OCI-LY7 (cell line): ENCODE measurements at regions not wholly inside any gene's neighbourhood (a gene's known extent, or its start where the extent isn't known, plus 50 kb on each side); places are given as distances from the start of the nearest gene placed in this dataset.

Experiments
- BruUV-seq: library from RNA; stranded (reverse); fragments of 400-500 nt; replicated peaks from 2 replicates; lab custom pipeline; 2021; lab: Mats Ljungman, UMichigan
- CTCF ChIA-PET: fragments of 300-600 bp; sonication (Branson Sonifier 250); formaldehyde crosslinking; loops from one replicate; lab custom pipeline; 2022; ENCODE audit warnings: antibody characterized with exemption; ENCODE audit not compliant: unreplicated experiment; lab: Charles Lee
- POLR2A ChIA-PET: fragments of 300-600 bp; sonication (Branson Sonifier 250); formaldehyde crosslinking; loops from one replicate; lab custom pipeline; 2022; ENCODE audit warnings: antibody characterized with exemption; lab: Charles Lee
- DNase-seq: peaks from one replicate; pipeline ENCODE4 v3.0.0-alpha.2; 2015; ENCODE audit warnings: low spot score
- H2AFZ ChIP-seq: fragments of 200-600 bp; sonication (generic), shearing (Covaris generic); 2 replicates; pipeline ENCODE4 v1.6.1; 2014; ENCODE audit warnings: mild to moderate bottlenecking, antibody characterized with exemption, low read length, moderate library complexity
- H3K27ac ChIP-seq: fragments of 200-600 bp; sonication (generic); 2 replicates; pipeline ENCODE4 v1.5.1; 2014; ENCODE audit warnings: mixed run types, low read depth, mild to moderate bottlenecking, moderate library complexity, low read length, inconsistent platforms; ENCODE audit not compliant: poor library complexity, severe bottlenecking
- H3K36me3 ChIP-seq: fragments of 200-600 bp; sonication (generic); 2 replicates; pipeline ENCODE4 v1.6.1; 2014; ENCODE audit warnings: mild to moderate bottlenecking, antibody characterized with exemption, low read length, moderate library complexity, mixed read lengths; ENCODE audit not compliant: insufficient read depth
- H3K4me1 ChIP-seq: fragments of 200-600 bp; sonication (generic); 2 replicates; pipeline ENCODE4 v1.5.1; 2014; ENCODE audit warnings: mild to moderate bottlenecking, low read length; ENCODE audit not compliant: insufficient read depth, poor library complexity, severe bottlenecking
- H3K4me2 ChIP-seq: fragments of 200-600 bp; sonication (generic); 2 replicates; pipeline ENCODE4 v1.6.1; 2014; ENCODE audit warnings: mild to moderate bottlenecking, low read length
- H3K4me3 ChIP-seq: fragments of 200-600 bp; sonication (generic); 2 replicates; pipeline ENCODE4 v1.5.1; 2014; ENCODE audit warnings: mild to moderate bottlenecking, low read depth, low read length; ENCODE audit not compliant: poor library complexity, severe bottlenecking
- H3K79me2 ChIP-seq: fragments of 200-600 bp; sonication (generic); 2 replicates; pipeline ENCODE4 v1.6.1; 2016; ENCODE audit warnings: low read depth, mild to moderate bottlenecking, low read length, moderate library complexity, mixed read lengths; ENCODE audit not compliant: insufficient read depth
- H3K9me2 ChIP-seq: fragments of 200-600 bp; sonication (generic); 2 replicates; pipeline ENCODE4 v1.6.1; 2016; ENCODE audit warnings: mild to moderate bottlenecking, low read length, mixed read lengths; ENCODE audit not compliant: insufficient read depth
- H3K9me3 ChIP-seq: fragments of 200-600 bp; sonication (generic); 2 replicates; pipeline ENCODE4 v1.6.1; 2014; ENCODE audit warnings: mild to moderate bottlenecking, mixed run types, low read length, mixed read lengths
- H4K20me1 ChIP-seq: fragments of 200-600 bp; sonication (generic); 2 replicates; pipeline ENCODE4 v1.6.1; 2014; ENCODE audit warnings: mild to moderate bottlenecking, antibody characterized with exemption, low read length, moderate library complexity, mixed read lengths; ENCODE audit not compliant: insufficient read depth
- EZH2phosphoT487 ChIP-seq: fragments of 200-600 bp; sonication (generic); IDR thresholded peaks from 2 replicates; pipeline ENCODE4 v1.6.1; 2018; ENCODE audit warnings: low read depth, borderline replicate concordance, mild to moderate bottlenecking, mixed run types, antibody characterized with exemption, low read length, moderate library complexity, mixed read lengths
- intact Hi-C: fragments of 100-400 bp; cut with micrococcal nuclease; formaldehyde crosslinking; loops from one replicate; pipeline ENCODE4 v1.10.0; 2022; ENCODE audit not compliant: unreplicated experiment
- TF ChIP-seq, protein P1 (sequence below): fragments of 200-600 bp; sonication (generic); conservative IDR thresholded peaks from 2 replicates; pipeline ENCODE4 v1.5.1; 2014; ENCODE audit warnings: mild to moderate bottlenecking, antibody characterized with exemption, low read length, moderate library complexity, mixed read lengths

DNA sequence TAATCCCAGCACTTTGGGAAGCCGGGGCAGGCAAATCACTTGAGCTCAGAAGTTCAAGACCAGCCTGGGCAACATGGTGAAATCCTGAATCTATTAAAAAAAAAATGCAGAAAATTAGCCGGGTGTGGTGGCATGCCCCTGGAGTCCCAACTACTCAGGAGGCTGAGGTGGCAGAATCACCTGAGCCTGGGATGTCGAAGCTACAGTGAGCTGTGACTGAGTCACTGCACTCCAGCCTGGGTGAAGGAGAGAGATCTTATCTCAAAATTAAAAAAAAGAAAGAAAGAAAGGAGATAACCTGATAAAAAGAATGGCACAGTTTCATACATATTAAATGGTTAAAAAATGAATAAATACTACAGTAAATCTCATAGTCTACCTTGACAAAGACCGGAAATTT lies 123.6 kb upstream of the TNFAIP3 start:
- TF ChIP-seq, protein P1, sequence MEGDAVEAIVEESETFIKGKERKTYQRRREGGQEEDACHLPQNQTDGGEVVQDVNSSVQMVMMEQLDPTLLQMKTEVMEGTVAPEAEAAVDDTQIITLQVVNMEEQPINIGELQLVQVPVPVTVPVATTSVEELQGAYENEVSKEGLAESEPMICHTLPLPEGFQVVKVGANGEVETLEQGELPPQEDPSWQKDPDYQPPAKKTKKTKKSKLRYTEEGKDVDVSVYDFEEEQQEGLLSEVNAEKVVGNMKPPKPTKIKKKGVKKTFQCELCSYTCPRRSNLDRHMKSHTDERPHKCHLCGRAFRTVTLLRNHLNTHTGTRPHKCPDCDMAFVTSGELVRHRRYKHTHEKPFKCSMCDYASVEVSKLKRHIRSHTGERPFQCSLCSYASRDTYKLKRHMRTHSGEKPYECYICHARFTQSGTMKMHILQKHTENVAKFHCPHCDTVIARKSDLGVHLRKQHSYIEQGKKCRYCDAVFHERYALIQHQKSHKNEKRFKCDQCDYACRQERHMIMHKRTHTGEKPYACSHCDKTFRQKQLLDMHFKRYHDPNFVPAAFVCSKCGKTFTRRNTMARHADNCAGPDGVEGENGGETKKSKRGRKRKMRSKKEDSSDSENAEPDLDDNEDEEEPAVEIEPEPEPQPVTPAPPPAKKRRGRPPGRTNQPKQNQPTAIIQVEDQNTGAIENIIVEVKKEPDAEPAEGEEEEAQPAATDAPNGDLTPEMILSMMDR, result no peak
- TF ChIP-seq EZH2phosphoT487, result no peak
- BruUV-seq, result no TSS peak
- CTCF ChIA-PET, result no interaction called here
- Histone ChIP-seq H3K4me1 (peaks cover 5% of the 10 kb centered on the region), H4K20me1 (no peaks in the 10 kb centered on the region), H2AFZ (no peak overlapping the region), H3K36me3 (no peaks in the 10 kb centered on the region), H3K4me2 (no peak overlapping the region), H3K27ac (no peak overlapping the region), H3K4me3 (no peak overlapping the region), H3K9me2 (no peaks in the 10 kb centered on the region), H3K9me3 (no peaks in the 10 kb centered on the region), H3K79me2 (no peaks in the 10 kb centered on the region)
- POLR2A ChIA-PET, result interaction anchor here (0.6 to 2.7 kb wide), 9 partner anchors 9 to 210 kb away, joined by 3 to 11 read pairs (median 5); no protein-coding TSS in a partner anchor
- DNase-seq, result no peak
- intact Hi-C loops, result no loop called here

DNA sequence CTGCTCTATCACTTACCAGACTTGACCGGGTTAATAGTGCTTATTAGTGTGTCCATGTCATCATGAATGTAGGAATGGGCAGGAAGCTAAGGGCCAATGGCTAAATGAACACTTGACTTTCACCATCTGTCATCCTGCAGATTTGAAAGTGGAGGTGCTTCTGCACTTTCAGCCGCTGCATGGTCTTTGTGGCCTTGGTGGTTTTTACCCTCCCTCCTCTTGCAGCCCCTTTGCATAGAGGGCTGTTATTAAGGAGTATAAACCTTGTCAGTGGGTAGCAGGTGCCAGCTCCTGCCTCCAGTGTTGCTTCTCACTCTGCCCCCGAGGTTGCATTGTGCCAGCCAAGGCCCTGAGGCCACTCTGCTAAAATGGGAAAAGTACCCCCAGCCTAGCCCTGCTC lies 122.2 kb upstream of the TNFAIP3 start:
- Histone ChIP-seq H3K27ac (no peak overlapping the region), H3K9me3 (no peaks in the 10 kb centered on the region), H2AFZ (no peak overlapping the region), H3K36me3 (no peaks in the 10 kb centered on the region), H3K79me2 (no peaks in the 10 kb centered on the region), H3K4me1 (peaks cover 5% of the 10 kb centered on the region), H3K9me2 (no peaks in the 10 kb centered on the region), H3K4me3 (no peak overlapping the region), H4K20me1 (no peaks in the 10 kb centered on the region), H3K4me2 (no peak overlapping the region)
- ChIA-PET CTCF (no interaction called here), POLR2A (interaction anchor here (0.7 to 3.3 kb wide), 9 partner anchors 8 to 22 kb away, joined by 3 to 15 read pairs (median 4); no protein-coding TSS in a partner anchor)
- intact Hi-C loops, result no loop called here
- TF ChIP-seq EZH2phosphoT487, result no peak
- TF ChIP-seq, protein P1, result no peak
- no peak for DNase-seq
- no TSS peak for BruUV-seq

DNA sequence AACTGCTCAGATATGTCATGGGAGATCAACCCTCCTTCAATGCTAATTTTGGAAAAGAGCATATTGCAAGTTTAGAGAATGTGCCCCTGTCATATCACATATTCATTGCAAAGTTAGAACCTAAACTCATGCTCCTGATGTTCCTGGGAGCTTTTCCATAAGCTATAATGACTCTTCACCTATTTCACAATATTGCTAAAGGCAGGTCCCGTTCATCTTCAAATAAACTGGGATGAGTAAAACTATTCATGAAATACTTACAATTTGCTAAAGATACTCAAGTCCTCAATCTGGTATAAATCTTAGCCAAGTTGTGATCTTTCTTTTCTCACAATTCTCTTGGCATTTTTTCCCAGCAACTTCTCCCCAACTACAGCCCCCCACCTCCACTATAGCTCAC lies 121.7 kb upstream of the TNFAIP3 start:
- no TSS peak for BruUV-seq
- no peak overlapping the region for H2AFZ ChIP-seq

More for the DNA sequence above, 121.7 kb upstream of the TNFAIP3 start:
- no peak overlapping the region for H3K4me2 ChIP-seq
- H3K4me1 ChIP-seq, result peaks cover 5% of the 10 kb centered on the region
- no peaks in the 10 kb centered on the region for H3K36me3 ChIP-seq
- TF ChIP-seq EZH2phosphoT487, result no peak
- TF ChIP-seq, protein P1, result no peak
- ChIA-PET POLR2A (interaction anchor here (0.5 to 3.3 kb wide), 10 partner anchors 9 to 103 kb away, joined by 3 to 15 read pairs (median 4); no protein-coding TSS in a partner anchor), CTCF (no interaction called here)
- intact Hi-C loops, result no loop called here
- no peaks in the 10 kb centered on the region for H3K79me2 ChIP-seq
- no peak for DNase-seq
- H3K9me2 ChIP-seq, result no peaks in the 10 kb centered on the region
- H4K20me1 ChIP-seq, result no peaks in the 10 kb centered on the region
- no peak overlapping the region for H3K4me3 ChIP-seq
- no peaks in the 10 kb centered on the region for H3K9me3 ChIP-seq
- no peak overlapping the region for H3K27ac ChIP-seq
